ENCODE measurements at regions not wholly inside any gene's neighbourhood (a gene's known extent, or its start where the extent isn't known, plus 50 kb on each side); places are given as distances from the start of the nearest gene placed in this dataset.
"Not testable (repeated sequence)": the region's sequence is repeated elsewhere in the genome, so short reads cannot be mapped to it uniquely, and the experiment has no call there.

DNA sequence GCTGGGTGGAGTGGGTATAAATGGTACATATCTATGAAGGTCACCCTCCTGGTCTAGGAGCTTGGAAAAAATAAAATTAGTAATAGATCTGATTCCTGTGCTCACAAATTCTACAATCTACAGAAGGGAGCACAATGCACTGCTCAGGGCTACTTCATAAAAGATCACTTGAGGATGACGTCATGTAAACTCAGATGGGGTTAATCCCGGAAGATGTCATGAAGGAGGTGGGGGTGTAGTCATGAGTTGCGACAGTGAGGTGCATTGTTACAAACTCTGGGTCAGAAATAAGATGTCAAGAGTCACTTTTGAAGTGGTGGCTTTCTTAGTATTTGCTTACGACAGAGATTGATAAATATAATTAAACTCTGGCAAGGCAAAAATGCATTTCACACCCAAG is 68.2 kb downstream of the LHX9 start:
- no peak for TF ChIP-seq CTCF (IDR thresholded peaks at IDR 0.05; ENCODE audit: insufficient read depth, low read depth, low read length)
- no peak for DNase-seq (ENCODE audit: low read depth)
- ChIA-PET POLR2A (no interaction called here), CTCF (no interaction called here)
- Histone ChIP-seq H3K4me3 (ENCODE audit: low read depth, low read length) (no peak overlapping the region), H3K36me3 (ENCODE audit: control insufficient read depth, insufficient read depth, low read length) (no peaks in the 10 kb centered on the region), H3K27me3 (ENCODE audit: control insufficient read depth, insufficient read depth, low read length) (no peaks in the 10 kb centered on the region)

DNA sequence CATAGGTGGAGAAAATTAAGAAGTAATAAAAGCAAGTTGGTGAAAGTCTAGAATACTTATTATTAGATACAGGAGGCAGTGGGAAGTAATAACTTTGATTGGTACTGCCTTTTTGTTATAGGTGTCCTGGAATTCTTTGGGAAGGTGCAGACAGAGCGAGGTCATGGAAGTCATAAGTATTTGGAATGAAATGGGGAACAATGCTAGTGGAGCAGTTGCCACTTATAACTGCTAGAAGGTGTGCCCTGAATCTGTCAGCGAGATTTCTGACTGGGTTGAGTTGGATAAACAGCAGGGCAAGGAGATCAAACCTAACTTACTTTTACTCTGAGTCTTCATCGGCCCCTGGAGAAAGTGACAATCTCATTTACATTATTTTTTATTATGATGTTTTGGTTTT is 69.6 kb downstream of the LHX9 start:
- ChIA-PET POLR2A (no interaction called here), CTCF (no interaction called here)
- DNase-seq (ENCODE audit: low read depth): no peak
- Histone ChIP-seq H3K27me3 (ENCODE audit: control insufficient read depth, insufficient read depth, low read length) (no peaks in the 10 kb centered on the region), H3K4me3 (ENCODE audit: low read depth, low read length) (no peak overlapping the region), H3K36me3 (ENCODE audit: control insufficient read depth, insufficient read depth, low read length) (no peaks in the 10 kb centered on the region)
- TF ChIP-seq CTCF (IDR thresholded peaks at IDR 0.05; ENCODE audit: insufficient read depth, low read depth, low read length): no peak

DNA sequence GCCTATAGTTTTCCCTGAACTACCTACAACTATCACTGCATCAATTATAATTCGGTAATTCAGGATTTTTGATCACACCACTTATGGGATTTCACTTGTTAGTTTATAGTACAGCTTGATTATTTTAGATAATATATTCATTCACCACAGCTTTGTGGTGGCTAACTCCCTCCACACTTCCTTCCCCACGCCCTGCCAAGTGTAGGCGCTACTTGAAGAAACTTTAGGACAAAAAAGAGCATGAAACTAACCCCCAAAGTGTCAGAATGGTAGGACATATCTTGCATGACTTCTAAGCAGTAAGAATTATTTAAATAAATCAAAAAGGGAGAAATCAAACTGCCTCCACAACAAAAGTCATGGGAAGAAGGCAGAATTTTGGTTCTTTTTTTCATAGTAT is 70.1 kb downstream of the LHX9 start:
- CTCF ChIA-PET: no interaction called here
- TF ChIP-seq CTCF (IDR thresholded peaks at IDR 0.05; ENCODE audit: insufficient read depth, low read depth, low read length): no peak
- DNase-seq (ENCODE audit: low read depth): no peak
- Histone ChIP-seq H3K27me3 (ENCODE audit: control insufficient read depth, insufficient read depth, low read length) (no peaks in the 10 kb centered on the region), H3K4me3 (ENCODE audit: low read depth, low read length) (no peak overlapping the region), H3K36me3 (ENCODE audit: control insufficient read depth, insufficient read depth, low read length) (no peaks in the 10 kb centered on the region)
- POLR2A ChIA-PET: no interaction called here

DNA sequence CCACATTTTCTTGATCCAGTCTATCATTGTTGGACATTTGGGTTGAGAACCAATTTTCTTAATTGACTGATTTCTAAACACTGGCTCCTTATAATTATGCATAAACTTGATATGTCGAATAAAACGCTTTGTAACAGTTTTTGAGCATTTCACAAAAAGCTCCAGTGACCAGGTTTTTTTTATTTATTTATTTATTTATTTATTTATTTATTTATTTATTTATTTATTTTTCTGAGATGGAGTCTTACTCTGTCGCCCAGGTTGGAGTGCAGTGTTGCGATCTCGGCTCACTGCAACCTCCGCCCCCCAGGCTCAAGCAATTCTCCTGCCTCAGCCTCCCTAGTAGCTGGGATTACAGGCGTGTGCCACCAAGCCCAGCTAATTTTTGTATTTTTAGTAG is 71.4 kb downstream of the LHX9 start:
- H3K4me3 ChIP-seq (ENCODE audit: low read depth, low read length); POLR2A ChIA-PET; DNase-seq (ENCODE audit: low read depth); H3K36me3 ChIP-seq (ENCODE audit: control insufficient read depth, insufficient read depth, low read length); CTCF ChIA-PET; H3K27me3 ChIP-seq (ENCODE audit: control insufficient read depth, insufficient read depth, low read length): not testable (repeated sequence)

GRCh38 chr1:197989058-197989457 is 71.9 kb downstream of the LHX9 start:
- Histone ChIP-seq H3K27me3 (ENCODE audit: control insufficient read depth, insufficient read depth, low read length) (no peaks in the 10 kb centered on the region), H3K36me3 (ENCODE audit: control insufficient read depth, insufficient read depth, low read length) (no peaks in the 10 kb centered on the region), H3K4me3 (ENCODE audit: low read depth, low read length) (no peak overlapping the region)
- no peak for TF ChIP-seq CTCF (IDR thresholded peaks at IDR 0.05; ENCODE audit: insufficient read depth, low read depth, low read length)
- CTCF ChIA-PET: no interaction called here
- POLR2A ChIA-PET: no interaction called here
- DNase-seq (ENCODE audit: low read depth): no peak

DNA sequence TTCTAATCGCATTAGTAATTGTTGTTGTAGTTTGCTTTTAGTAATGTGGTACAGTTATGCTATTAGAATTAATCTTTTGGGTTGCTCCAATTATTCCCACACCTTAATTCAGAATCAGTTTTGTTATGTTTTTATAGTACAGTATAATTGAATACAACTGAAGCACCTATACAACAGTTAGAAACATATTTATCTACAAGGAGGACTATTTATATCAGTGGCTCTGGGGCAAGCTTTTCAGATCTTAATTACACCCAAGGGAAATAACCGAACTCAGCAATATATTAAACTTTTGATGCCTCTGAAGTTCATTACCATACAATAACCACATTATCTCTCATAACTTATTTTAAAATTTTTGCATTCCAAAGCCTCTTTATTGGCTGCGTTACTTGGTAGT is 74.4 kb downstream of the LHX9 start:
- Histone ChIP-seq H3K4me3 (ENCODE audit: low read depth, low read length) (no peak overlapping the region), H3K27me3 (ENCODE audit: control insufficient read depth, insufficient read depth, low read length) (no peaks in the 10 kb centered on the region), H3K36me3 (ENCODE audit: control insufficient read depth, insufficient read depth, low read length) (no peaks in the 10 kb centered on the region)
- no peak for TF ChIP-seq CTCF (IDR thresholded peaks at IDR 0.05; ENCODE audit: insufficient read depth, low read depth, low read length)
- CTCF ChIA-PET: no interaction called here
- POLR2A ChIA-PET: no interaction called here
- DNase-seq (ENCODE audit: low read depth): no peak
